Lung (tissue), 11 donors: ENCODE measurements at regions not wholly inside any gene's neighbourhood (a gene's known extent, or its start where the extent isn't known, plus 50 kb on each side); places are given as distances from the start of the nearest gene placed in this dataset.
"Not testable (repeated sequence)": the region's sequence is repeated elsewhere in the genome, so short reads cannot be mapped to it uniquely, and the experiment has no call there.

Source experiments
- ATAC-seq: fragments of 200-7000 bp; cut with Tn5 transposase; one replicate; pipeline ENCODE4 v1.9.1; 2020; ENCODE audit warnings: moderate number of reproducible peaks; ENCODE audit not compliant: insufficient read depth, low FRiP score
- DNase-seq, 3 donors: peaks; one replicate each; pipeline ENCODE4 v3.0.0-alpha.2; 2013 to 2017
- H3K27ac ChIP-seq, 2 donors: one replicate each; pipeline ENCODE4 v1.5.1; 2013; ENCODE audit warnings: mild to moderate bottlenecking in 2 of 2, moderate library complexity in 2 of 2, control low read depth in 1 of 2, inconsistent platforms in 1 of 2, low read depth in 1 of 2, low read length in 1 of 2
- H3K27me3 ChIP-seq, 3 donors: one replicate each; pipeline ENCODE4 v1.5.1; 2013; ENCODE audit warnings: low read length in 2 of 3; ENCODE audit not compliant: control insufficient read depth in 3 of 3, insufficient read depth in 3 of 3
- H3K36me3 ChIP-seq, 4 donors: one replicate each; pipeline ENCODE4 v1.5.1; 2013; ENCODE audit warnings: low read length in 4 of 4, mild to moderate bottlenecking in 1 of 4, moderate library complexity in 1 of 4; ENCODE audit not compliant: control insufficient read depth in 4 of 4, insufficient read depth in 4 of 4
- H3K4me1 ChIP-seq, 5 donors: one replicate each; pipeline ENCODE4 v1.5.1; 2013; ENCODE audit warnings: low read length in 5 of 5, mild to moderate bottlenecking in 2 of 5, moderate library complexity in 1 of 5; ENCODE audit not compliant: control insufficient read depth in 5 of 5, insufficient read depth in 5 of 5
- H3K4me3 ChIP-seq: one replicate; pipeline ENCODE4 v1.5.1; 2013; ENCODE audit warnings: mild to moderate bottlenecking, control low read depth, moderate library complexity
- H3K9ac ChIP-seq, 2 donors: one replicate each; pipeline ENCODE4 v1.5.1; 2013; ENCODE audit warnings: low read length in 2 of 2, control low read depth in 1 of 2; ENCODE audit not compliant: insufficient read depth in 1 of 2
- H3K9me3 ChIP-seq, 4 donors: one replicate each; pipeline ENCODE4 v1.5.1; 2013; ENCODE audit warnings: low read length in 3 of 4, mild to moderate bottlenecking in 1 of 4, moderate library complexity in 1 of 4; ENCODE audit not compliant: control insufficient read depth in 4 of 4, insufficient read depth in 3 of 4
- WGBS, 2 donors: extraction: QIAGEN DNeasy Blood & Tissue Kit; methylation state at CpG; one replicate each; pipeline ENCODE4 v1.1.7; 2013; 5-methylcytosine and 5-hydroxymethylcytosine counted together
- TF ChIP-seq, protein P1 (sequence below): IDR thresholded peaks from 2 replicates; pipeline ENCODE4 v1.5.1; 2012; ENCODE audit warnings: mild to moderate bottlenecking; ENCODE audit errors: control extremely low read depth, extremely low read depth
- donor health status: control.
- donor health status: control.
- donor health status: Bipolar disorder and iron deficiency.
- donor health status: healthy.
- donor health status: DM: yes; HTN: yes; CAD: no.

DNA sequence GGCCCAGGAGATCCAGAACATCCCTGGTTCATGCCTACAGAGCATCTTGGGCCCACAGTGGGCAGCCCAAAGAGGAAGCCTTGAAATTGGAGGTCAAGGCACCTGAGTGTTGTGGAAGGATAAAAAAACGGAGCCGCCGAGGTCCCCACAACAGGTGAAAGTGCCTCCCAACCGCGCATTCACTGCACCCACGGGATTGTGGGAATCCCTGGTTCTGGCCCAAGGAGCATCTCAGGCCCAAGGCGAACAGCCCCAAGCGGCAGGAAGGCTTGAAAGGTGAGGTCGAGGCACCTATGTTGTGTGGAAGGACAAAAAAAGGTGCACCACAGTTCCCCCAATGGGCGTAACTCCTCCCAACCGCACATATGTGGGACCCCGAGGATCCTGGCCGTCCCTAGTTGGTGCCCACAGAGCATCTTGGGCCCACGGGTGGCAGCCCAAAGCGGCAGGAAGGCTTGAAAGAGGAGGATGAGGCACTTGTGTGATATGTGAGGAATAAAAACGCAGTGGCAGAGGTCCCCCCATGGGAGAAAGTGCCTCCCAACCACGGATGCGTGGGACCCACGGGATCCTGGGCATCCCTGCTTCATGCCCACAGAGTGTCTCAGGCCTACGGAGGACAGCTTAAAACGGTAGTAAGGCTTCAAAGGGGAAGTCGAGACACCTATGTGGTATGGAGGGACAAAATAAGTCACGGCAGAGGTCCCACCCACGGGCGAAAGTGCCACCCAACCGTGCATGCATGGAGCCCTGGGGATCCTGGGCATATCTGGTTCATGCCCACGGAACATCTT is 583.9 kb downstream of the ALG10 start:
- no peak overlapping the region for H3K27ac ChIP-seq
- no peak overlapping the region for H3K9ac ChIP-seq
- no peak overlapping the region for H3K4me3 ChIP-seq
- H3K4me1 ChIP-seq: no peaks in the 10 kb centered on the region
- H3K27me3 ChIP-seq: no peaks in the 10 kb centered on the region
- H3K36me3 ChIP-seq: no peaks in the 10 kb centered on the region
- no peak for DNase-seq
- TF ChIP-seq, protein P1, sequence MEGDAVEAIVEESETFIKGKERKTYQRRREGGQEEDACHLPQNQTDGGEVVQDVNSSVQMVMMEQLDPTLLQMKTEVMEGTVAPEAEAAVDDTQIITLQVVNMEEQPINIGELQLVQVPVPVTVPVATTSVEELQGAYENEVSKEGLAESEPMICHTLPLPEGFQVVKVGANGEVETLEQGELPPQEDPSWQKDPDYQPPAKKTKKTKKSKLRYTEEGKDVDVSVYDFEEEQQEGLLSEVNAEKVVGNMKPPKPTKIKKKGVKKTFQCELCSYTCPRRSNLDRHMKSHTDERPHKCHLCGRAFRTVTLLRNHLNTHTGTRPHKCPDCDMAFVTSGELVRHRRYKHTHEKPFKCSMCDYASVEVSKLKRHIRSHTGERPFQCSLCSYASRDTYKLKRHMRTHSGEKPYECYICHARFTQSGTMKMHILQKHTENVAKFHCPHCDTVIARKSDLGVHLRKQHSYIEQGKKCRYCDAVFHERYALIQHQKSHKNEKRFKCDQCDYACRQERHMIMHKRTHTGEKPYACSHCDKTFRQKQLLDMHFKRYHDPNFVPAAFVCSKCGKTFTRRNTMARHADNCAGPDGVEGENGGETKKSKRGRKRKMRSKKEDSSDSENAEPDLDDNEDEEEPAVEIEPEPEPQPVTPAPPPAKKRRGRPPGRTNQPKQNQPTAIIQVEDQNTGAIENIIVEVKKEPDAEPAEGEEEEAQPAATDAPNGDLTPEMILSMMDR: no peak
- 63 to 68% methylated on average over 27 of the region's 27 CpGs for WGBS, 2 donors
- H3K9me3 ChIP-seq: peaks cover 0 to 68% (median 6%) of the 10 kb centered on the region in 4 donors
- ATAC-seq: no peak

GRCh38 chr12:34606749-34607519 is 584.6 kb downstream of the ALG10 start:
- no peak for ATAC-seq
- no peaks in the 10 kb centered on the region for H3K4me1 ChIP-seq
- H3K4me3 ChIP-seq: no peak overlapping the region
- H3K27me3 ChIP-seq: no peaks in the 10 kb centered on the region
- 58 to 63% methylated on average over 24 of the region's 24 CpGs for whole genome bisulfite sequencing, 2 donors
- H3K27ac ChIP-seq: no peak overlapping the region
- no peaks in the 10 kb centered on the region for H3K36me3 ChIP-seq
- peaks cover 0 to 60% (median 6%) of the 10 kb centered on the region in 4 donors for H3K9me3 ChIP-seq
- TF ChIP-seq, protein P1: no peak
- DNase-seq: no peak
- no peak overlapping the region for H3K9ac ChIP-seq

GRCh38 chr12:34607520-34608195 is 585.4 kb downstream of the ALG10 start:
- DNase-seq (no peak), ATAC-seq (no peak)
- H3K4me1 ChIP-seq: no peaks in the 10 kb centered on the region
- no peak overlapping the region for H3K27ac ChIP-seq
- no peaks in the 10 kb centered on the region for H3K36me3 ChIP-seq
- no peak overlapping the region for H3K4me3 ChIP-seq
- 62 to 68% methylated on average over 14 of the region's 14 CpGs for WGBS, 2 donors
- H3K9me3 ChIP-seq: peaks cover 0 to 53% (median 8%) of the 10 kb centered on the region in 4 donors
- TF ChIP-seq, protein P1: no peak
- no peak overlapping the region for H3K9ac ChIP-seq
- H3K27me3 ChIP-seq: no peaks in the 10 kb centered on the region

- not testable (repeated sequence) for DNase-seq, H3K27ac ChIP-seq, H3K4me1 ChIP-seq, H3K4me3 ChIP-seq, ATAC-seq, H3K36me3 ChIP-seq, H3K27me3 ChIP-seq, H3K9ac ChIP-seq
- 61 to 65% methylated on average over 2 of the region's 2 CpGs for WGBS, 2 donors
- peaks cover 0 to 18% (median 8%) of the 10 kb centered on the region in 4 donors for H3K9me3 ChIP-seq
Measured at GRCh38 chr12:34613988-34614387, 591.7 kb downstream of the ALG10 start.
